ENCODE measurements at regions not wholly inside any gene's neighbourhood (a gene's known extent, or its start where the extent isn't known, plus 50 kb on each side); places are given as distances from the start of the nearest gene placed in this dataset.

DNA sequence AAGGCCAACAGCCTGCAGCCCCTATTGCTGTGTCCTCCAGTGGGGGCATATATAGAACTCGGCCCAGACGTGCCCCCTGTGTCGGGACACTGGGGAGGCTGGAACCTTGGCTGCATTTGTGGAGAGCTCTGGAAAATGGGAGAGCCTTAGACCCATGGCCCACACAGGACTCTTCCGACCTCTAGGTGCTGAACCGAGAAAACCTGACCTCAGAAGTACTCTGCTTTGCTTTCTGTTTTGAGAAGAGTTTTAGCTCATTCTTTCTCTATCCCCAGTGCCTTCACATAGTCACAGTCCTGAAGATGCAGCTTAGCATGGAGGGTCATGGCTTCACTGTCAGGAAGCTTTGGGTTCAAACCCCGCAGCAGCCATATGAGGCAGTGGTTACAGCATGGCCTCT lies 271.8 kb upstream of the B3GAT1 start (continued):
- TF ChIP-seq, protein P1, sequence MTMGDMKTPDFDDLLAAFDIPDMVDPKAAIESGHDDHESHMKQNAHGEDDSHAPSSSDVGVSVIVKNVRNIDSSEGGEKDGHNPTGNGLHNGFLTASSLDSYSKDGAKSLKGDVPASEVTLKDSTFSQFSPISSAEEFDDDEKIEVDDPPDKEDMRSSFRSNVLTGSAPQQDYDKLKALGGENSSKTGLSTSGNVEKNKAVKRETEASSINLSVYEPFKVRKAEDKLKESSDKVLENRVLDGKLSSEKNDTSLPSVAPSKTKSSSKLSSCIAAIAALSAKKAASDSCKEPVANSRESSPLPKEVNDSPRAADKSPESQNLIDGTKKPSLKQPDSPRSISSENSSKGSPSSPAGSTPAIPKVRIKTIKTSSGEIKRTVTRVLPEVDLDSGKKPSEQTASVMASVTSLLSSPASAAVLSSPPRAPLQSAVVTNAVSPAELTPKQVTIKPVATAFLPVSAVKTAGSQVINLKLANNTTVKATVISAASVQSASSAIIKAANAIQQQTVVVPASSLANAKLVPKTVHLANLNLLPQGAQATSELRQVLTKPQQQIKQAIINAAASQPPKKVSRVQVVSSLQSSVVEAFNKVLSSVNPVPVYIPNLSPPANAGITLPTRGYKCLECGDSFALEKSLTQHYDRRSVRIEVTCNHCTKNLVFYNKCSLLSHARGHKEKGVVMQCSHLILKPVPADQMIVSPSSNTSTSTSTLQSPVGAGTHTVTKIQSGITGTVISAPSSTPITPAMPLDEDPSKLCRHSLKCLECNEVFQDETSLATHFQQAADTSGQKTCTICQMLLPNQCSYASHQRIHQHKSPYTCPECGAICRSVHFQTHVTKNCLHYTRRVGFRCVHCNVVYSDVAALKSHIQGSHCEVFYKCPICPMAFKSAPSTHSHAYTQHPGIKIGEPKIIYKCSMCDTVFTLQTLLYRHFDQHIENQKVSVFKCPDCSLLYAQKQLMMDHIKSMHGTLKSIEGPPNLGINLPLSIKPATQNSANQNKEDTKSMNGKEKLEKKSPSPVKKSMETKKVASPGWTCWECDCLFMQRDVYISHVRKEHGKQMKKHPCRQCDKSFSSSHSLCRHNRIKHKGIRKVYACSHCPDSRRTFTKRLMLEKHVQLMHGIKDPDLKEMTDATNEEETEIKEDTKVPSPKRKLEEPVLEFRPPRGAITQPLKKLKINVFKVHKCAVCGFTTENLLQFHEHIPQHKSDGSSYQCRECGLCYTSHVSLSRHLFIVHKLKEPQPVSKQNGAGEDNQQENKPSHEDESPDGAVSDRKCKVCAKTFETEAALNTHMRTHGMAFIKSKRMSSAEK (CRISPR knock-in tag; IDR thresholded peaks at IDR 0.05; ENCODE audit: borderline replicate concordance), result no peak
- TF ChIP-seq E2F4 (CRISPR knock-in tag; IDR thresholded peaks at IDR 0.05; ENCODE audit: borderline replicate concordance, low read depth) (no peak), ZNF219 (CRISPR knock-in tag; IDR thresholded peaks at IDR 0.05; ENCODE audit: borderline replicate concordance) (no peak)

GRCh38 chr11:134682577-134682976 lies 270.5 kb upstream of the B3GAT1 start:
- no peak overlapping the region for H3K27ac Mint-ChIP-seq
- no peaks in the 10 kb centered on the region for H3K36me3 Mint-ChIP-seq
- CTCF ChIA-PET, result no interaction called here
- no peaks in the 10 kb centered on the region for H3K4me1 Mint-ChIP-seq
- no peak for ATAC-seq
- no peaks in the 10 kb centered on the region for H3K9me3 Mint-ChIP-seq
- POLR2A ChIA-PET, result no interaction called here
- no peak for DNase-seq (ENCODE audit: low spot score)
- no peak overlapping the region for H3K4me3 Mint-ChIP-seq
- no peaks in the 10 kb centered on the region for H3K27me3 Mint-ChIP-seq (ENCODE audit: low read depth)
- TF ChIP-seq IRF2 (CRISPR knock-in tag; IDR thresholded peaks at IDR 0.05; ENCODE audit: borderline replicate concordance, low read depth) (no peak), GTF2I (CRISPR knock-in tag; conservative IDR thresholded peaks at IDR 0.05) (no peak), JAZF1 (CRISPR knock-in tag; IDR thresholded peaks at IDR 0.05) (no peak), ZNF281 (CRISPR knock-in tag; IDR thresholded peaks at IDR 0.05) (no peak), SMAD4 (CRISPR knock-in tag; IDR thresholded peaks at IDR 0.05) (no peak), ATF1 (CRISPR knock-in tag; IDR thresholded peaks at IDR 0.05) (no peak), ZNF219 (CRISPR knock-in tag; IDR thresholded peaks at IDR 0.05; ENCODE audit: borderline replicate concordance) (no peak), ATF3 (CRISPR knock-in tag; conservative IDR thresholded peaks at IDR 0.05) (no peak), CTCF (IDR thresholded peaks at IDR 0.05) (no peak), ZNF396 (CRISPR knock-in tag; IDR thresholded peaks at IDR 0.05; ENCODE audit: borderline replicate concordance) (no peak)
- TF ChIP-seq, protein P2, sequence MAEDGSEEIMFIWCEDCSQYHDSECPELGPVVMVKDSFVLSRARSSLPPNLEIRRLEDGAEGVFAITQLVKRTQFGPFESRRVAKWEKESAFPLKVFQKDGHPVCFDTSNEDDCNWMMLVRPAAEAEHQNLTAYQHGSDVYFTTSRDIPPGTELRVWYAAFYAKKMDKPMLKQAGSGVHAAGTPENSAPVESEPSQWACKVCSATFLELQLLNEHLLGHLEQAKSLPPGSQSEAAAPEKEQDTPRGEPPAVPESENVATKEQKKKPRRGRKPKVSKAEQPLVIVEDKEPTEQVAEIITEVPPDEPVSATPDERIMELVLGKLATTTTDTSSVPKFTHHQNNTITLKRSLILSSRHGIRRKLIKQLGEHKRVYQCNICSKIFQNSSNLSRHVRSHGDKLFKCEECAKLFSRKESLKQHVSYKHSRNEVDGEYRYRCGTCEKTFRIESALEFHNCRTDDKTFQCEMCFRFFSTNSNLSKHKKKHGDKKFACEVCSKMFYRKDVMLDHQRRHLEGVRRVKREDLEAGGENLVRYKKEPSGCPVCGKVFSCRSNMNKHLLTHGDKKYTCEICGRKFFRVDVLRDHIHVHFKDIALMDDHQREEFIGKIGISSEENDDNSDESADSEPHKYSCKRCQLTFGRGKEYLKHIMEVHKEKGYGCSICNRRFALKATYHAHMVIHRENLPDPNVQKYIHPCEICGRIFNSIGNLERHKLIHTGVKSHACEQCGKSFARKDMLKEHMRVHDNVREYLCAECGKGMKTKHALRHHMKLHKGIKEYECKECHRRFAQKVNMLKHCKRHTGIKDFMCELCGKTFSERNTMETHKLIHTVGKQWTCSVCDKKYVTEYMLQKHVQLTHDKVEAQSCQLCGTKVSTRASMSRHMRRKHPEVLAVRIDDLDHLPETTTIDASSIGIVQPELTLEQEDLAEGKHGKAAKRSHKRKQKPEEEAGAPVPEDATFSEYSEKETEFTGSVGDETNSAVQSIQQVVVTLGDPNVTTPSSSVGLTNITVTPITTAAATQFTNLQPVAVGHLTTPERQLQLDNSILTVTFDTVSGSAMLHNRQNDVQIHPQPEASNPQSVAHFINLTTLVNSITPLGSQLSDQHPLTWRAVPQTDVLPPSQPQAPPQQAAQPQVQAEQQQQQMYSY (CRISPR knock-in tag; IDR thresholded peaks at IDR 0.05), result no peak
- TF ChIP-seq, protein P3, sequence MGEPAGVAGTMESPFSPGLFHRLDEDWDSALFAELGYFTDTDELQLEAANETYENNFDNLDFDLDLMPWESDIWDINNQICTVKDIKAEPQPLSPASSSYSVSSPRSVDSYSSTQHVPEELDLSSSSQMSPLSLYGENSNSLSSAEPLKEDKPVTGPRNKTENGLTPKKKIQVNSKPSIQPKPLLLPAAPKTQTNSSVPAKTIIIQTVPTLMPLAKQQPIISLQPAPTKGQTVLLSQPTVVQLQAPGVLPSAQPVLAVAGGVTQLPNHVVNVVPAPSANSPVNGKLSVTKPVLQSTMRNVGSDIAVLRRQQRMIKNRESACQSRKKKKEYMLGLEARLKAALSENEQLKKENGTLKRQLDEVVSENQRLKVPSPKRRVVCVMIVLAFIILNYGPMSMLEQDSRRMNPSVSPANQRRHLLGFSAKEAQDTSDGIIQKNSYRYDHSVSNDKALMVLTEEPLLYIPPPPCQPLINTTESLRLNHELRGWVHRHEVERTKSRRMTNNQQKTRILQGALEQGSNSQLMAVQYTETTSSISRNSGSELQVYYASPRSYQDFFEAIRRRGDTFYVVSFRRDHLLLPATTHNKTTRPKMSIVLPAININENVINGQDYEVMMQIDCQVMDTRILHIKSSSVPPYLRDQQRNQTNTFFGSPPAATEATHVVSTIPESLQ (CRISPR knock-in tag; IDR thresholded peaks at IDR 0.05), result no peak
- TF ChIP-seq, protein P4, sequence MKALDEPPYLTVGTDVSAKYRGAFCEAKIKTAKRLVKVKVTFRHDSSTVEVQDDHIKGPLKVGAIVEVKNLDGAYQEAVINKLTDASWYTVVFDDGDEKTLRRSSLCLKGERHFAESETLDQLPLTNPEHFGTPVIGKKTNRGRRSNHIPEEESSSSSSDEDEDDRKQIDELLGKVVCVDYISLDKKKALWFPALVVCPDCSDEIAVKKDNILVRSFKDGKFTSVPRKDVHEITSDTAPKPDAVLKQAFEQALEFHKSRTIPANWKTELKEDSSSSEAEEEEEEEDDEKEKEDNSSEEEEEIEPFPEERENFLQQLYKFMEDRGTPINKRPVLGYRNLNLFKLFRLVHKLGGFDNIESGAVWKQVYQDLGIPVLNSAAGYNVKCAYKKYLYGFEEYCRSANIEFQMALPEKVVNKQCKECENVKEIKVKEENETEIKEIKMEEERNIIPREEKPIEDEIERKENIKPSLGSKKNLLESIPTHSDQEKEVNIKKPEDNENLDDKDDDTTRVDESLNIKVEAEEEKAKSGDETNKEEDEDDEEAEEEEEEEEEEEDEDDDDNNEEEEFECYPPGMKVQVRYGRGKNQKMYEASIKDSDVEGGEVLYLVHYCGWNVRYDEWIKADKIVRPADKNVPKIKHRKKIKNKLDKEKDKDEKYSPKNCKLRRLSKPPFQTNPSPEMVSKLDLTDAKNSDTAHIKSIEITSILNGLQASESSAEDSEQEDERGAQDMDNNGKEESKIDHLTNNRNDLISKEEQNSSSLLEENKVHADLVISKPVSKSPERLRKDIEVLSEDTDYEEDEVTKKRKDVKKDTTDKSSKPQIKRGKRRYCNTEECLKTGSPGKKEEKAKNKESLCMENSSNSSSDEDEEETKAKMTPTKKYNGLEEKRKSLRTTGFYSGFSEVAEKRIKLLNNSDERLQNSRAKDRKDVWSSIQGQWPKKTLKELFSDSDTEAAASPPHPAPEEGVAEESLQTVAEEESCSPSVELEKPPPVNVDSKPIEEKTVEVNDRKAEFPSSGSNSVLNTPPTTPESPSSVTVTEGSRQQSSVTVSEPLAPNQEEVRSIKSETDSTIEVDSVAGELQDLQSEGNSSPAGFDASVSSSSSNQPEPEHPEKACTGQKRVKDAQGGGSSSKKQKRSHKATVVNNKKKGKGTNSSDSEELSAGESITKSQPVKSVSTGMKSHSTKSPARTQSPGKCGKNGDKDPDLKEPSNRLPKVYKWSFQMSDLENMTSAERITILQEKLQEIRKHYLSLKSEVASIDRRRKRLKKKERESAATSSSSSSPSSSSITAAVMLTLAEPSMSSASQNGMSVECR (CRISPR knock-in tag; IDR thresholded peaks at IDR 0.05; ENCODE audit: borderline replicate concordance), result no peak

Measured in WTC11 (cell line).